Medulla oblongata (tissue), 1 donor: ENCODE measurements at regions not wholly inside any gene's neighbourhood (a gene's known extent, or its start where the extent isn't known, plus 50 kb on each side); places are given as distances from the start of the nearest gene placed in this dataset.
"Not testable (repeated sequence)": the region's sequence is repeated elsewhere in the genome, so short reads cannot be mapped to it uniquely, and the experiment has no call there.

Experiments
- DNase-seq: peaks from one replicate; pipeline ENCODE4 v3.0.0-alpha.2; 2015; ENCODE audit errors: extremely low spot score

DNA sequence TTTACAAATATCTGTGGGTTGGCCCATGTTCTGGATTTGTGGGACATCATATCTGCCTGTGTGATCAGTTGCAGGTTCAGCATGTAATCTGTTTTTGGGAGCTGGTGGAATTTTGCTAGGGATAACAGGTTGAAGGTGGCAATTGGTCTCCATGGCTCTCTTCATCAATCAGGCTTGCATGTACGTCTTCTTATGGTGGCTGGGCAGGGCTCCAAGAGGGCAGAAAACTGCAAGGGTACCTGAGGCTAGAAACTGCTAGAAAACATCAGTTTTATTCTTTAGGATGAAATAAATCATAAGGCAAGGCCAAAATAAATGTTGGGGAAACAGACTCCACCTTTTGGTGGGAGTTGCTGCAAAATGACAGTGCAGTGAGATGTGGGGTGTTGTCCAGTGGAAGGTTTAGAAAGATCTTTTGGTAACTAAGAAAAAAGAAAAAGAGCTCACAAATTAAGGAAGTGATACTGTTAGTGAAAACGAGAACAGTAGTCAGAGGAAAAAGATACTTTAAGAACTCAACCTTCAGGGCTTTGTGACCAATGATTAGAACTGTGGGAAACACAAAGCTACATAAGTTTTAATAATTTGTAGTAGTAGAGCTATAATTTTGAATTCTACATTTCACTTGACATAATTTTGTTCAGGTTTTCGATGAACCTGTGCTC is 300.7 kb upstream of the IZUMO3 start:
- no peak for DNase-seq

DNA sequence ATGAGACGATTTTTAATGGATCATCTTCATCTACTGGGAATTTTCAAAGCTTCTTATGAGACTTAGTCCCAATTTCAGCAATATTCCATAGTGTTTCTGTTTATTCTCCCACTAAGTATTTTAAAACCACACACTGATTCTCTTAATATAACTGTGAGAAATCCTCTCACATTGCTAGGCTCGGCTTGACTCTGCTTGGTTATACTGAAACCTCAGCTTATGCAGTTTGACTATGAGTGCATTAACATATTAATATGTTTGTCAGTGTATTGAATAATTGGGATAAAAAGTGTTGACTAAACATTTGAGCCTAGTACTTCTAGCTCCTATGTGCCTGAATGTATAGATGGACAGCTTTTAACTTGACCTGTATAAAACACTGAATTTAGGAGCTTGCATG is 298.5 kb upstream of the IZUMO3 start:
- no peak for DNase-seq

DNA sequence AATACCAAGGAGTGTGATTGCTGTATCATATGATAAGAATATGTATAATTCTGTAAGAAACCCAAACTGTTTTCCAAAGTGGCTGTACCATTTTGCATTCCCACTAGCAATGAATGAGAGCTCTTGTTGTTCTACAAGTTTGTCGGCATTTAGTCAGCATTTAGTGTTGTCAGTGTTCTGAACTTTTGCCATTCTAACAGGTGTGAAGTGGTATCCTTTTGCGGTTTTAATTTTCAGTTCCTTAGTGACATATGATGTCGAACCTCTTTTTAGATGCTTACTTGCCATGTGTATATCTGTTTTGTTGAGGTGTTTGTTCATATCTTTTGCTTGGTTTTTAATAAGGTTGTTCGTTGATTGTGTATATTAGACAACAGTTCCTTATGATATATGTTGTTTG is 296.3 kb upstream of the IZUMO3 start:
- no peak for DNase-seq

DNA sequence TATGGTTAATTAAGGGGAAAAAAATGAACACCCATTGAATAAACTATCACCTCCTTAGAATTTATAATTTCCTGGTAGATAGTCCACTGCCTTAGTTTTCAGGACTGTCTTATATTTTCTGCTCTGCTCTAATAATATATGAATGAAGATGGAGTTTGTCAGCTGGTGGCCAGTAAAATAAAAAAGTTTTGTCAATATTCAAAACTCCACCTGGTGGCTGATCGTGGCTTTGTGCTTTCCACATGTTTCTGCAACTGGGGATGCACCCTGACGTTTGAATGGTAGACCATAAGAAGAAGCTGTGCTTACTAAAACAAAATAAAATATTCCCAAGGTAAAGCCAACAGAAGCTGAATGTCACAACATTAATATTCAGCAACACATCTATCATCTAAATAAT is 286.6 kb upstream of the IZUMO3 start:
- no peak for DNase-seq

DNA sequence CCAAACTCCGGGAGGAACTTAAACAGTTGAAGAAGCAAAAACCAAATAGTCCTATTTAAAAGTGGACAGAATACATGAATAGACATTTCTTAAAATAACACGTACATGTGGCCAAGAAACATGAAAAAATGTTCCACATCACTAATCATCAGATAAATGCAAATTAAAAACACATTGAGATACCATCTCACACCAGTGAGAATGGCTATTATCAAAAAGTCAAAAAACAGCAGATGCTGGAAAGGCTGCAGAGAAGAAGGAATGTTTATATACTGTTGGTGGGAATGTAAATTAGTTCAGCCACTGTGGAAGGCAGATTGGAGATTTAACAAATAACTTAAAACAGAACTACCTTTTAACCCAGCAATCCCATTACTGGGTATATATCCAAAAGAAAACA is 283.0 kb upstream of the IZUMO3 start:
- no peak for DNase-seq

DNA sequence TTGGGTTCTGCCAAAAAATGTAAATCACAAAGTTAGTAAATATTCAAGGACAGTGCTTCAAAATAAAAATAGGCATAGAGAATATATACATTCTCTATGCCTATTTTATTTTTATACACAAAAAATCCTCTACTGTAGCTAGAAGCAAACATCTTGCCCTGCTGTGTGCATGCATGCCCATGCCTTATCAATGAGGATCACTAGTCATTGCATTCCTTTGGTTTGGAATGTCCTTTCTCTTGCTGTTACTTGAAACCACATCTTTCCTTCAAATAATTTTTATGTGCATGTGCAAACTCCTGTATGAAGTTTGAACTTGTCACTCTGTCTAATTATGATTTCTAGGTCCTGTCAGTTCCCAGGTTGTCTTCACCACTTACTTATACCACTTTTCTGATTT is 278.9 kb upstream of the IZUMO3 start:
- no peak for DNase-seq

DNA sequence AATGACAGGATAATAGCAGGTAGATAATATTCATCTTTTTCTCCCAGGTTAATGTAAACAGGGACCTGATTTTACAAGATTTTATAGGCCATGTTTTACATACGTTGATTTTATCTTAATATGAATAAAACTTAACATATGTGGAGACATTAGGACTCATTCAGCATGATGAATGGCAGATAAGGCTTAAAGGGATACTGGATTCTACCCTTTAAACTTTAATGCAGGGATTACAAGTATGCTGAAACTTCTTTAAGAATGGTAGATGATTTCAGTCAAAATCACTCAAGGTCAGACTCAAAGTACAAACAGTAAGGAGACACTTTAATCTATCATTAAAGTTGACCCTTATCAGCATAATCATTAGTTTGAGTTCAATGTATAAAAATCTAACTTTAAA is 274.5 kb upstream of the IZUMO3 start:
- DNase-seq: no peak

DNA sequence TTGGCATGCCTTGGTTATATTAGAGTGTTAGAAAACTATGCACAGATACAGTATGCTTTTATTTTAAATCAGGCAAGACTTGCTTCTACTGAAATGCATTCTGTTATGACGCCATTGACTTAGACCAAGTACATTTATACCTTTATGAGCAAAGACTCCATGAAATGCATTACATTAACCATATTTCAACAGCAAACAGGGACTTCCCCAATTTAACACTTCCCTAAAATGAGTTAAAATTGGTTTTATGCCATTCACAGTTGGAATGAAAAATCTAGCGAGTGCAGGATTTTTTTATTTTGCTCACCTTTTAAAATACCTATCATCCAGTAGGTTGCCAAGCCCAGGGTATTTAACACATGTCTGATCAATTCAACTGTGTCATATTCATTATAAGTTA is 272.1 kb upstream of the IZUMO3 start:
- DNase-seq: no peak

DNA sequence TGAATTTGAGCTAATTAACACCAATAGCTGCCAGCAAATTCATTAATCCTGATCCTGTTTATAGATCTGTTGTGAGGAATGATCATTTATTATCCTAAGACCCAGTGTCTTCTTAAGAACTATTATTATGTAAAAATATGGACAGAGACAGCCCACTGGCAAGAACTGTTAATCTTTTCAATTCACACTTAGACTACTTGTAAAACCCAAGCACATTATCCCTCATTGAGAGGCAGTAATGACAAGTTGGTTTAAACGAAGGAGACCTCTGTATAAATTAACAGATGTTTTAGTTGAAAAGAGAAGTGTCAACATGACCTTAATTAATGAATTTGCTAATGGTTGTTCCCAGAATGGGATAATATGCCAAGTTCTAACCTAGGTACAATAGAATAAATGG is 270.3 kb upstream of the IZUMO3 start:
- DNase-seq: no peak

DNA sequence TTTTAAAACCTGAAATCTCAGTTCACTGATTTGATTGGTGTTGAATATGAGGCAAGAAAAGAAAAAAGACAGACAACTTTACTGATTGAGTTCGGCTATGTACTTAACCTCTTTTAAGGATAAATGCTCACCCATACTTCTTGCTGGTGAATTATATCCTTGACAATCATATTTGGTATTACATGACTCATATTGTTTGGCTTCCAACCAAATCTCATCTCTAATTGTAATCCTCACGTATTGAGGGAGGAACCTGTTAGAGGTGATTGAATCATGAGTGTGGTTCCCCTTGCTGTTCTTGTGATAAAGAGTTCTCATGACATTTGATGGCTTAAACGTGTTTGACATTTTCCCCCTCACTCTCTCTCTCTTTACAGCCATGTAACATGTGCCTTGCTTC is 255.6 kb upstream of the IZUMO3 start:
- no peak for DNase-seq

DNA sequence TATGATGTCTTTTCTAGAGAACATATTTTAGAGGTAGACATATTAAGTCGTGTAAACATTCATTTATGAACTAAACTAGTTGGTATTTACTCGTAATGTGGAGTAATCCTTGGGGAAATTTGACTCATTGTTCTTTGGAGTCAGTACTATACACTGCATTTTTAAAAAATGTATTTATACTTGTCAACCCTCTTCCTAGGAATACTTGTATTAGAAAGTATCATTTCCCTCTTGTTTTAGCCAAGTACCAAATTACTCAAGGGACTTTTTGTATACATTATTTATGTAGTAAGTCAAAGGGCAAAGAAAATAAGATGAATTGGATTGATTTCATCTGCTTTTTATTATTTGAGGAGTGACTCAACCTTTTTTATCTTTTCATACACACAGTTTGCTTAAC is 248.1 kb upstream of the IZUMO3 start:
- no peak for DNase-seq

DNA sequence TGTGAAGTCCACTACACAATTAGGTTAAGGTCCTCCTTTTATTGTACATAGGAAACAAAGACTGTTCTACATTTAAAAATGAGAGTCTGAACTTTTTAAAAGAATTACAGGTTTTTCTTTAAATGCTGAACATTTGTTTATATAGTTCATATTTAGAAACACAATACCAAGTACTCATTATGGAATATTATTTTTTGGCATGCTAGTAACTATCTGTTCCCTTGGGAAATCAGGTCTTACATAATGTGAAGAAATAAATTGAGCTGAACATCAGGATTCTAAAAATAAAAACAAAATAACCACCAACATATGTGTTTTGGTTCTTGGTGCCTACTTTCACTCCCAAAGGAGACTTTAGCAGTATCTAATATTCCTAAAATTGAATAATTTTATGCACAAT is 230.5 kb upstream of the IZUMO3 start:
- DNase-seq: no peak

DNA sequence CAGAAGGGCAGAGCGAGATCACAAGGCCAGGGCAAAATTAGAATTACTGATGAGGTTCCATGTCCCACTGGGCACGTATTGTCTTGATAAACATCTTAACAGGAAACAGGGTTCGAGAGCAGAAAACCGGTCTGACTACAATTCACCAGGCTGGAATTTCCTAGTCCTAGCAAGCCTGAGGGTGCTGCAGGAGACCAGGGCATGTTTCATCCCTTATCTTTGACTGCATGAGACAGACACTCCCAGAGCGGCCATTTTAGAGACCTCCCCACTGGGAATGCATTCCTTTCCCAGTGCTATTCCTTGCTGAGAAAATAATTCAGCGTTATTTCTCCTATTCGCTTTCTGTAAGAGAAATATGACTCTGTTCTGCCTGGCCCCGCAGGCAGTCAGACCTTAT is 228.5 kb upstream of the IZUMO3 start:
- DNase-seq: not testable (repeated sequence)

DNA sequence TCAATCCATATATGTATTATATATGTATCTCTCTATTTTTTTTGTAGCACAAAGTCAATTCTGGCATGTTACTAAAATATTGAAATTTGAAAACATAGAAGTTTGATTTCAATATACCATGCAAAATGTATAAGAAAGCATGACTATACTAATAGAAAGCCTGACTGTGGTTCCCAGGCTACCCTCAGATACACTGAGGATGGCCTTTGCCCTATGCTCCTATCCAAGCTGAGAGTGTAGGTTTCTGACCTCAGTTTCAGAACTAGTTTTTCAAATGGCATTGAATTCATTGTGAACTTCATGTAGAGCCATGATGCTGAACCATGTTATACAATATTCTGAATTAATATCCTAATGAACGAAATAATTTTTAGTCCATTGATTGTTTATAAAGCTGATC is 220.4 kb upstream of the IZUMO3 start:
- no peak for DNase-seq

DNA sequence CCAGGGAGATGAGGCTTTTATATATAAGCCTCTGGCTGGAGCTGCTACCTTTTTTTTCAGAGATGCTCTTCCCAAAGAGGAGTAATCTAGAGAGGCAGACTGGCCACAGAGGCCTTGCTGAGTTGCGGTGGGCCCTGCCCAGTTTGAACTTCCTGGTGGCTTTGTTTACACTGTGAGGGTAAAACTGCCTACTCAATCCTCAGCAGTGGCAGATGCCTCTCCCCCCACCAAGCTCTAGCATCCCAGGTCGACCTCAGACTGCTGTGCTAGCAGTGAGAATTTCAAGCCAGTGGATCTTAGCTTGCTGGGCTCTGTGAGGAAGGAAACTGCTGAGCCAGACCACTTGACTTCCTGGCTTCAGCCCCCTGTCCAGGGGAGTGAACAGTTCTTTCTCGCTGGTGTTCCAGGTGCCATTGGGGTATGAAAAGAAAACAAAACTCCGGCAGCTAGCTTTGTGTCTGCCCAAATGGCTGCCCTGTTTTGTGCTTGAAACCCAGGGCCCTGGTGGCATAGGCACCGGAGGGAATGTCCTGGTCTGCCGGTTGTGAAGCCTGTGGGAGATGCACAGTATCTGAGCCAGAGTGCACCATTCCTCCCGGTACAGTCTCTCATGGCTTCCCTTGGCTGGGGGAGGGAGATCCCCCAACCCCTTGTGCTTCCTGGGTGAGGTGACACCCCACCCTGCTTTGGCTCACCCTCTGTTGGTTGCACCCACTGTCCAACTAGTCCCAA is 219.5 kb upstream of the IZUMO3 start:
- DNase-seq: no peak

DNA sequence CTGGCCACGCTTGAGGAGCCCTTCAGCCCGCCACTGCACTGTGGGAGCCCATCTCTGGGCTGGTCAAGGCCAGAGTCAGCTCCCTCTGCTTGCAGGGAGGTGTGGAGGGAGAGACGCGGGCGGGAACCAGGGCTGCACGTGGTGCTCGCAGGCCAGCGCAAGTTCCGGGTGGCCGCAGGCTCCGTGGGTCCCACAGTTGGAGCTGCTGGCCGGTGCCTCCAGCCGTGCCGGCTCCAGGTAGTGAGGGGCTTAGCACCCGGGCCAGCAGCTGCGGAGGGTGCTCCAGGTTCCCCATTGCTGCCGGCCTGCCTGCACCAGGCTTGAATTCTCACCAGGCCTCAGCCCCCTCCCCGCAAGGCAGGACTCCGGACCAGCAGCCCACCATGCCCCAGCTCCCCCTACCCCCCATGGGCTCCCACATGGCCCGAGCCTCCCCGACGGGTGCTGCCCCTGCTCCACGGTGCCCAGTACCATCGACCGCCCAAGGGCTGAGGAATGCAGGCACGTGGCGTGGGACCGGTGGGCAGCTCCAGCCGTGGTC is 192.8 kb upstream of the IZUMO3 start:
- no peak for DNase-seq

DNA sequence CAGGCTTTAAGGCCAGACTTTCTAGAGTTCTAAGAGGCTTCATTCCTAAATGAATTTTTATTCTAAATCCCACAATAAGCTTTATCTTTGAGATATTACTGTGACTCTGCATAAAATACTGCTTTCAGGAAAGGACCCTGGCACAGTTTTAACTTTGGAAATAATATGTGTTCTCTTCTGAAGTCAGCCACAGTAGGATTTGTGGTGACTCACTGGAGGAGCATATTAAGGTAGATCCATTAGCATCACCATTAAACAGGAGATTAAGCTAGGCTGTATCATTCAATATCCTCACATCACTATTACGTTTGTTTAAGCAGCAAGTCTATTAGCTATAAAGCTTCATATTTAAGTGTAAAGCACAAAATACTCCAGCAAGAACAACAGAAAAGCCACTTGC is 186.1 kb upstream of the IZUMO3 start:
- no peak for DNase-seq

DNA sequence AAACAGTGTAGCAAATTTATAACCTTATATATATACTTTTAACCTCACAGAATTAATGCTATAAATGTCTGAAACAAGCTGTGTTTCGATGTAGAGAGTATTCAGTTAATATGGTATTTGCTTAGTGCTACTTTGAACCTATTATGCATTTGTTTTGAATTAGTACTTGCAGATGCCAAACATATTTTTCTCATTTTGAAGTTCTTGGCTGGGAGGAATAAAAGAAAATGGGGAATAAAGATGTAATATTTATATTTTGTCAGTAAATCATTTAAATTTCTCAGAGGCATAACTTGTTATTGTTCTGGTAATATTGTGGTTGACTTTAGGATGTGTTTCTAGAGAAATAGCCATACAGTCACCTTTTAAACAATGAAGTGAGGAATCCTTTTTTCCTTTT is 175.9 kb upstream of the IZUMO3 start:
- DNase-seq: no peak

DNA sequence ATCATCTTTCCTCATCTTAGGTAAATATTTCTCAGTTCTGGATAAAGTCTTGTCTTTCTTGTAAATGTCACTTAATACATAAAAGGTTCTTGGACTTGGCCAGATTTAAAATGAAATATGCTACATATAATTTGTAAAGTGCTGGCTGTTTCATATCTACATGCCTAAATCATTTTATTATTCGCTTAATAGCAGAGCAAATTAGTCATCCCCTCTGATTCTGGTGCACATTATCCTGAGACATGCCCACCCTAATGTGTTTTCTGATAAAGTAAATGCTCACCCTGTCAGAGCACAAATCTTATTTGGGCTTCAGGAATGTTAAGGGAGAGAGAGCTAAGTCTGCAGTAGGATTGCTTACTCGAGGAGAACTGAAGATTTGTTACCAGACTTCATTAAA is 166.5 kb upstream of the IZUMO3 start:
- no peak for DNase-seq

DNA sequence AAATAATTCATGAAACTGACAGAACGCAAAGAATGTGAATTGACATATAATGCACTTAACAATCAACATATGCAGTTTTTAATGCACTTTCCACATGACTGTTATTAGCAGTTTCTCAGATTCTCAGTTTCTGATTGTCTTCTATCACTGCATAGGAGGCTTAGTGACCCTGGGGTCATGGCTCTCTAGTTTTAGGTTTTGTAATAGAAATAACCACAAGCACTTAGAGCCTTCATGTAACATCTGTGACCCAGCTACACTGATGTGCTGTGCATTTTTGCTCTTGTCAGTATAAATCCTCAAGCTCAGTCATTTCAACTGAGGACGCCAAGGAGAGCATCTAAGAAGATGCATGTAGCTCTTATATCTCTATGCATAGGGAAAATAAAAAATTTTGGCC is 163.1 kb upstream of the IZUMO3 start:
- DNase-seq: no peak

DNA sequence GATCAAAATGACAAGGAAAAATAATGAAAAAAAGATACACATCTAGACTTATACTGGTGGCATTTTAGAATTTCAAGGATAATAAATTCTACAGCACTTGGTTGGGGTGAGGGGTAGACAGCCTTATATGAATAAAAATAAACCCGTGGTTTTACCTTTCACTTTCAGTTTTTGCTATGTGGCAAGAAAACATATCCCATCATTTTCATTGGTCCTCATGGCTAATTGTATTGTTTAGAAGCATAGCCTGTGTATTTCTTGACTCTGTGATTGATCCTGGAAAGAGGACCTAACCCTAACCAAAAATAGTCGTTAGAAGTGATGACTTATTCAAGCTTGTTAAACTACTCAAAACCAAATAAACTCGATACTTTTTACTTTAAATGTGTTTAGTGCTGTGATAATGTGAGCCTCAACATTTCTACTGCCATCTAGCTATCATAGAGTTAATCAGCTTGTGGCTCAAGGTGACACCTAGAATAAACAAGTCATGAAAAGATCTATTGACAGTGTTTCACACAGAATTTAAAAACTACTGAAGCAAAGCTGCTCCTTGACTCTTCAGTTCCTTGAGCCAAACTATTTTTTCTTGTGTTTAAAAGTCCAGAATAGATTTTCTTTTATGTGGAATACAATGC is 153.3 kb upstream of the IZUMO3 start:
- no peak for DNase-seq

DNA sequence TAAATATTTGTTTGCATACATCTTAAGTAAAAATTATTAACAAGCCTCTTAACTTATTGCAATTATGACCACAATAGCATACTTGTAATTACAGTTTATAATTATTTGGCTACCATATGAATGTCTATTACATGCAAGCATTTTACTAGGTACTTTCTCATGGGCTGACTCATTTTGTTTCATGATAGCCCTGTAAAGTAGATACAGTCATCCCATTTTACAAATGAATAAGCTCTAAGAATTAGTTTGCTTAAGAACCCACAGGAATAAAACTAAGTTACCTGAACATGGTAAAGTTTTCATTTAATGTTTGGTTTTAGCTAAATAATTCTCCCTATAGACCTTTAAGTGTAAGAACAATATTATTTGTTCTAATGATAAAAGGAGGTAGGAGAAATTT is 126.6 kb upstream of the IZUMO3 start:
- DNase-seq: no peak

DNA sequence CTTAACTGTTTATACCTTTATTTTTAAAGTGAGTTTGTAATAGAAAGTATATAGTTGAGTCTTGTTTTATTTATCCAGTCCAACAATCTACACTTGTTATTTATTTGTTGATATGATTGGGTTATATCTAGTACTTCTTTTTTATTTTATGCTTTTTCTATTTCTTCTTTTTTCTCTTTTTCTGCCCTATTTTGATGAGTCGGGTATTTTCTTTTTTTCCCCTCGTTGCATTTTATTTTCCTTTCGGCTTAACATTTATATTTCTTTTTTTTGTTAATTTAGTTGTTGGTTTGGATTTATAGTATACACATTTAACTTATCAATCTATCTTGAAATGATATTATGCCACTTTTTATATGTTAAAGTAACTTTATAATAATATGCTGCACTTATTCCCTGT is 111.7 kb upstream of the IZUMO3 start:
- DNase-seq: no peak
